Psoas muscle (tissue), 7 donors: ENCODE measurements at regions not wholly inside any gene's neighbourhood (a gene's known extent, or its start where the extent isn't known, plus 50 kb on each side); places are given as distances from the start of the nearest gene placed in this dataset.

Experiments used
- ATAC-seq, 4 donors: fragments of 200-7000 bp; cut with Tn5 transposase; one replicate each; pipeline ENCODE4 v1.9.1; 2020; ENCODE audit warnings: moderate library complexity in 3 of 4, mild to moderate bottlenecking in 2 of 4
- DNase-seq, 2 donors: peaks; one replicate each; pipeline ENCODE4 v3.0.0-alpha.2; 2020
- H3K27ac ChIP-seq: fragments of 200-600 bp; one replicate; pipeline ENCODE4 v1.8.0; 2022
- H3K27me3 ChIP-seq, 3 donors: fragments of 200-600 bp in 1 of 3; one replicate each; pipeline versions ENCODE4 v1.6.1 to v1.8.0; 2013 to 2022; ENCODE audit warnings: low read length in 2 of 3, mild to moderate bottlenecking in 2 of 3, moderate library complexity in 1 of 3; ENCODE audit not compliant: insufficient read depth in 3 of 3
- H3K36me3 ChIP-seq, 2 donors: fragments of 200-600 bp in 1 of 2; one replicate each; pipeline versions ENCODE4 v1.6.1 to v1.8.0; 2013 to 2022; ENCODE audit warnings: low read depth in 1 of 2, mild to moderate bottlenecking in 1 of 2, moderate library complexity in 1 of 2; ENCODE audit not compliant: insufficient read depth in 1 of 2
- H3K4me1 ChIP-seq: fragments of 200-600 bp; one replicate; pipeline ENCODE4 v1.8.0; 2022
- H3K4me3 ChIP-seq: fragments of 200-600 bp; one replicate; pipeline ENCODE4 v1.8.0; 2022; ENCODE audit warnings: mild to moderate bottlenecking
- H3K9me3 ChIP-seq: fragments of 200-600 bp; one replicate; pipeline ENCODE4 v1.8.0; 2022
- CTCF ChIP-seq: fragments of 200-600 bp; IDR thresholded peaks from one replicate; pipeline ENCODE4 v1.8.0; 2022; ENCODE audit warnings: antibody characterized with exemption
- WGBS, 3 donors: extraction: QIAGEN DNeasy Blood & Tissue Kit; methylation state at CpG; one replicate each; pipeline versions ENCODE4 v1.1.6 to v1.1.7; 2013; 5-methylcytosine and 5-hydroxymethylcytosine counted together
- intact Hi-C, 2 donors: fragments of 100-400 bp; cut with DNase I; formaldehyde crosslinking; loops; one replicate each; pipeline versions ENCODE4 v1.11.0 to v1.14.2; 2022
- donor health status: healthy with polysubstance abuse.
- donor health status: DM: no; HTN: no; CAD: no; lungs with moderate emphysema.
- donor health status: Bipolar disorder and iron deficiency.
- donor health status: healthy.
- donor health status: DM: yes; HTN: yes; CAD: no.
- donor health status: DM: no; HTN: no; CAD: no.
- donor health status: DM: yes; HTN: yes; CAD: no.

GRCh38 chr20:52804497-52805295, 167.5 kb upstream of the TSHZ2 start:
- Histone ChIP-seq H3K9me3 (no peaks in the 10 kb centered on the region), H3K36me3 (no peaks in the 10 kb centered on the region), H3K4me1 (no peaks in the 10 kb centered on the region), H3K27ac (no peak overlapping the region), H3K27me3 (peaks cover 0 to 7% (median 0%) of the 10 kb centered on the region in 3 donors), H3K4me3 (no peak overlapping the region)
- 61 to 68% (median 67%) methylated on average over 13 of the region's 13 CpGs for WGBS, 3 donors
- DNase-seq = no peak
- TF ChIP-seq CTCF = no peak
- ATAC-seq = no peak
- intact Hi-C loops = no loop called here

GRCh38 chr20:52801628-52802006, 170.5 kb upstream of the TSHZ2 start:
- H3K27ac ChIP-seq = no peak overlapping the region
- no peak for ATAC-seq
- H3K27me3 ChIP-seq = peaks cover 0 to 4% (median 0%) of the 10 kb centered on the region in 3 donors
- WGBS, 3 donors = 38 to 51% (median 51%) methylated on average over 6 of the region's 6 CpGs
- no peaks in the 10 kb centered on the region for H3K4me1 ChIP-seq
- no peak for DNase-seq
- H3K36me3 ChIP-seq = no peaks in the 10 kb centered on the region
- intact Hi-C loops = no loop called here
- no peaks in the 10 kb centered on the region for H3K9me3 ChIP-seq
- H3K4me3 ChIP-seq = no peak overlapping the region
- TF ChIP-seq CTCF = no peak

- Histone ChIP-seq H3K4me3 (no peak overlapping the region), H3K36me3 (no peaks in the 10 kb centered on the region), H3K4me1 (no peaks in the 10 kb centered on the region), H3K27me3 (peaks cover 0 to 2% (median 0%) of the 10 kb centered on the region in 3 donors), H3K9me3 (no peaks in the 10 kb centered on the region), H3K27ac (no peak overlapping the region)
- 68 to 78% (median 72%) methylated on average over 6 of the region's 6 CpGs for WGBS, 3 donors
- ATAC-seq (no peak), DNase-seq (no peak)
- no peak for TF ChIP-seq CTCF
- intact Hi-C loops = no loop called here
These were observed 171.2 kb upstream of the TSHZ2 start for GRCh38 chr20:52800734-52801627.

GRCh38 chr20:52799130-52799529, 173.0 kb upstream of the TSHZ2 start:
- no peak for ATAC-seq
- no peak overlapping the region for H3K4me3 ChIP-seq
- H3K27ac ChIP-seq = no peak overlapping the region
- H3K36me3 ChIP-seq = no peaks in the 10 kb centered on the region
- TF ChIP-seq CTCF = no peak
- no peaks in the 10 kb centered on the region for H3K9me3 ChIP-seq
- intact Hi-C loops = no loop called here
- WGBS, 3 donors = 48 to 62% (median 59%) methylated on average over 2 of the region's 2 CpGs
- no peaks in the 10 kb centered on the region for H3K4me1 ChIP-seq
- no peak for DNase-seq
- H3K27me3 ChIP-seq = peaks cover 0 to 2% (median 0%) of the 10 kb centered on the region in 3 donors
